Immature natural killer cell (primary cell): ENCODE measurements at regions not wholly inside any gene's neighbourhood (a gene's known extent, or its start where the extent isn't known, plus 50 kb on each side); places are given as distances from the start of the nearest gene placed in this dataset.
"Not testable (repeated sequence)": the region's sequence is repeated elsewhere in the genome, so short reads cannot be mapped to it uniquely, and the experiment has no call there.

Experiments used
- DNase-seq, 3 donors: peaks; one replicate each; pipeline ENCODE4 v3.0.0; 2022; ENCODE audit warnings: mixed read lengths in 1 of 3
- H3K27ac Mint-ChIP-seq, 6 donors: one replicate each; pipeline ENCODE4 v1.8.0; 2020; ENCODE audit warnings: mixed read lengths in 6 of 6, mild to moderate bottlenecking in 5 of 6, inconsistent platforms in 4 of 6, moderate library complexity in 3 of 6
- H3K27me3 Mint-ChIP-seq, 3 donors: one replicate each; pipeline ENCODE4 v1.8.0; 2020 to 2021; ENCODE audit warnings: low read depth in 3 of 3, mild to moderate bottlenecking in 3 of 3, mixed read lengths in 3 of 3, moderate library complexity in 3 of 3, inconsistent platforms in 1 of 3
- H3K36me3 Mint-ChIP-seq, 3 donors: one replicate each; pipeline ENCODE4 v1.8.0; 2020; ENCODE audit warnings: mixed read lengths in 3 of 3, inconsistent platforms in 2 of 3, mild to moderate bottlenecking in 2 of 3
- H3K4me1 Mint-ChIP-seq, 2 donors: one replicate each; pipeline ENCODE4 v1.8.0; 2020; ENCODE audit warnings: inconsistent platforms in 2 of 2, mild to moderate bottlenecking in 2 of 2, mixed read lengths in 2 of 2, moderate library complexity in 1 of 2
- H3K4me3 Mint-ChIP-seq, 5 donors: one replicate each; pipeline ENCODE4 v1.8.0; 2020; ENCODE audit warnings: mild to moderate bottlenecking in 5 of 5, mixed read lengths in 5 of 5, inconsistent platforms in 3 of 5, moderate library complexity in 3 of 5
- H3K9me3 Mint-ChIP-seq, 6 donors: one replicate each; pipeline ENCODE4 v1.8.0; 2020; ENCODE audit warnings: mild to moderate bottlenecking in 6 of 6, mixed read lengths in 6 of 6, inconsistent platforms in 4 of 6, moderate library complexity in 3 of 6

- not testable (repeated sequence) for DNase-seq, H3K27me3 Mint-ChIP-seq, H3K36me3 Mint-ChIP-seq, H3K27ac Mint-ChIP-seq, H3K4me3 Mint-ChIP-seq, H3K9me3 Mint-ChIP-seq, H3K4me1 Mint-ChIP-seq
These were observed 225.6 kb upstream of the DUSP10 start for GRCh38 chr1:221967538-221967937.

- H3K9me3 Mint-ChIP-seq, H3K4me1 Mint-ChIP-seq, H3K36me3 Mint-ChIP-seq, H3K27me3 Mint-ChIP-seq, DNase-seq, H3K27ac Mint-ChIP-seq, H3K4me3 Mint-ChIP-seq: not testable (repeated sequence)
These were observed 225.0 kb upstream of the DUSP10 start for GRCh38 chr1:221966888-221967287.

- H3K9me3 Mint-ChIP-seq, H3K36me3 Mint-ChIP-seq, H3K27me3 Mint-ChIP-seq, DNase-seq, H3K27ac Mint-ChIP-seq, H3K4me3 Mint-ChIP-seq: not testable (repeated sequence)
- H3K4me1 Mint-ChIP-seq: peaks cover 15 to 18% of the 10 kb centered on the region in 2 donors
These were observed 224.0 kb upstream of the DUSP10 start for GRCh38 chr1:221965891-221966290.

- H3K27ac Mint-ChIP-seq: no peak overlapping the region
- no peaks in the 10 kb centered on the region for H3K36me3 Mint-ChIP-seq
- H3K4me1 Mint-ChIP-seq: peaks cover 18% of the 10 kb centered on the region in 2 donors
- H3K4me3 Mint-ChIP-seq: no peak overlapping the region
- H3K27me3 Mint-ChIP-seq: no peaks in the 10 kb centered on the region
- no peak for DNase-seq
- no peaks in the 10 kb centered on the region for H3K9me3 Mint-ChIP-seq
These were observed 223.4 kb upstream of the DUSP10 start for GRCh38 chr1:221965252-221965651.

GRCh38 chr1:221963742-221964141, 221.9 kb upstream of the DUSP10 start:
- peaks cover 18% of the 10 kb centered on the region in 2 donors for H3K4me1 Mint-ChIP-seq
- no peak overlapping the region for H3K4me3 Mint-ChIP-seq
- H3K36me3 Mint-ChIP-seq: no peaks in the 10 kb centered on the region
- H3K27me3 Mint-ChIP-seq: no peaks in the 10 kb centered on the region
- no peaks in the 10 kb centered on the region for H3K9me3 Mint-ChIP-seq
- no peak overlapping the region for H3K27ac Mint-ChIP-seq
- no peak for DNase-seq

GRCh38 chr1:221962385-221962784, 220.5 kb upstream of the DUSP10 start:
- Mint-ChIP-seq H3K27ac (peak overlapping the region; percentile 12 to 86 (median 40)), H3K27me3 (no peaks in the 10 kb centered on the region), H3K4me1 (peaks cover 18% of the 10 kb centered on the region in 2 donors), H3K36me3 (no peaks in the 10 kb centered on the region), H3K9me3 (no peaks in the 10 kb centered on the region), H3K4me3 (no peak overlapping the region)
- no peak for DNase-seq

GRCh38 chr1:221961532-221962292, 219.8 kb upstream of the DUSP10 start:
- peak overlapping the region; percentile 13 to 86 (median 66) for H3K27ac Mint-ChIP-seq
- no peaks in the 10 kb centered on the region for H3K36me3 Mint-ChIP-seq
- peaks cover 18% of the 10 kb centered on the region in 2 donors for H3K4me1 Mint-ChIP-seq
- peak; percentile 51 to 57 (median 57) for DNase-seq
- peak overlapping the region; percentile 16 to 46 (median 39) for H3K4me3 Mint-ChIP-seq
- no peaks in the 10 kb centered on the region for H3K27me3 Mint-ChIP-seq
- H3K9me3 Mint-ChIP-seq: no peaks in the 10 kb centered on the region

- H3K27ac Mint-ChIP-seq, H3K27me3 Mint-ChIP-seq, H3K9me3 Mint-ChIP-seq, DNase-seq, H3K4me3 Mint-ChIP-seq, H3K36me3 Mint-ChIP-seq: not testable (repeated sequence)
- H3K4me1 Mint-ChIP-seq: peaks cover 18% of the 10 kb centered on the region in 2 donors
These were observed 216.3 kb upstream of the DUSP10 start for GRCh38 chr1:221958161-221958562.

- H3K27me3 Mint-ChIP-seq, H3K9me3 Mint-ChIP-seq, H3K4me3 Mint-ChIP-seq, H3K27ac Mint-ChIP-seq, DNase-seq, H3K36me3 Mint-ChIP-seq: not testable (repeated sequence)
- H3K4me1 Mint-ChIP-seq: peaks cover 13 to 15% of the 10 kb centered on the region in 2 donors
These were observed 215.5 kb upstream of the DUSP10 start for GRCh38 chr1:221957350-221957749.

- no peak for DNase-seq
- H3K36me3 Mint-ChIP-seq: peaks cover 2 to 8% (median 2%) of the 10 kb centered on the region in 3 donors
- peaks cover 2 to 6% (median 6%) of the 10 kb centered on the region in 3 donors for H3K27me3 Mint-ChIP-seq
- H3K9me3 Mint-ChIP-seq: peaks cover 1 to 4% (median 2%) of the 10 kb centered on the region in 6 donors
- no peak overlapping the region for H3K4me3 Mint-ChIP-seq
- no peaks in the 10 kb centered on the region for H3K4me1 Mint-ChIP-seq
- H3K27ac Mint-ChIP-seq: no peak overlapping the region
These were observed 208.1 kb upstream of the DUSP10 start for GRCh38 chr1:221949996-221950395.

GRCh38 chr1:221948459-221948858, 206.6 kb upstream of the DUSP10 start:
- no peaks in the 10 kb centered on the region for H3K4me1 Mint-ChIP-seq
- peaks cover 2 to 6% (median 6%) of the 10 kb centered on the region in 3 donors for H3K27me3 Mint-ChIP-seq
- peaks cover 6 to 19% (median 12%) of the 10 kb centered on the region in 6 donors for H3K9me3 Mint-ChIP-seq
- peaks cover 11 to 12% (median 11%) of the 10 kb centered on the region in 3 donors for H3K36me3 Mint-ChIP-seq
- no peak overlapping the region for H3K4me3 Mint-ChIP-seq
- no peak for DNase-seq
- no peak overlapping the region for H3K27ac Mint-ChIP-seq

GRCh38 chr1:221947731-221948130, 205.8 kb upstream of the DUSP10 start:
- H3K27me3 Mint-ChIP-seq: peaks cover 2 to 6% (median 6%) of the 10 kb centered on the region in 3 donors
- no peak for DNase-seq
- no peak overlapping the region for H3K27ac Mint-ChIP-seq
- H3K4me1 Mint-ChIP-seq: no peaks in the 10 kb centered on the region
- no peak overlapping the region for H3K4me3 Mint-ChIP-seq
- H3K9me3 Mint-ChIP-seq: peaks cover 6 to 19% (median 12%) of the 10 kb centered on the region in 6 donors
- H3K36me3 Mint-ChIP-seq: peaks cover 11 to 14% (median 12%) of the 10 kb centered on the region in 3 donors

GRCh38 chr1:221946768-221947167, 204.9 kb upstream of the DUSP10 start:
- Mint-ChIP-seq H3K4me1 (no peaks in the 10 kb centered on the region), H3K4me3 (no peak overlapping the region), H3K9me3 (peaks cover 6 to 19% (median 12%) of the 10 kb centered on the region in 6 donors), H3K27ac (no peak overlapping the region), H3K36me3 (peaks cover 11 to 14% (median 12%) of the 10 kb centered on the region in 3 donors), H3K27me3 (peaks cover 0 to 4% (median 2%) of the 10 kb centered on the region in 3 donors)
- DNase-seq: no peak

- no peak for DNase-seq
- Mint-ChIP-seq H3K27ac (no peak overlapping the region), H3K4me3 (no peak overlapping the region), H3K27me3 (peaks cover 0 to 3% (median 2%) of the 10 kb centered on the region in 3 donors), H3K4me1 (no peaks in the 10 kb centered on the region), H3K9me3 (peaks cover 6 to 19% (median 12%) of the 10 kb centered on the region in 6 donors), H3K36me3 (peaks cover 8 to 12% (median 11%) of the 10 kb centered on the region in 3 donors)
These were observed 203.8 kb upstream of the DUSP10 start for GRCh38 chr1:221945669-221946068.
